GM12865 (cell line): ENCODE measurements at regions not wholly inside any gene's neighbourhood (a gene's known extent, or its start where the extent isn't known, plus 50 kb on each side); places are given as distances from the start of the nearest gene placed in this dataset.
A peak's percentile ranks its signal among the peaks of the same experiment; 100 is the strongest.

Experiments
- DNase-seq: peaks from one replicate; pipeline ENCODE4 v3.0.0; 2010; ENCODE audit warnings: low read depth
- H3K4me3 ChIP-seq: 2 replicates; pipeline ENCODE4 v1.5.1; 2011; ENCODE audit warnings: mild to moderate bottlenecking, low read depth, low read length, control low read depth
- CTCF ChIP-seq: IDR thresholded peaks from 2 replicates; pipeline ENCODE4 v1.5.1; 2011; ENCODE audit warnings: low read length, control low read depth, low read depth, inconsistent platforms; ENCODE audit not compliant: insufficient read depth; ENCODE audit errors: missing control alignments

DNA sequence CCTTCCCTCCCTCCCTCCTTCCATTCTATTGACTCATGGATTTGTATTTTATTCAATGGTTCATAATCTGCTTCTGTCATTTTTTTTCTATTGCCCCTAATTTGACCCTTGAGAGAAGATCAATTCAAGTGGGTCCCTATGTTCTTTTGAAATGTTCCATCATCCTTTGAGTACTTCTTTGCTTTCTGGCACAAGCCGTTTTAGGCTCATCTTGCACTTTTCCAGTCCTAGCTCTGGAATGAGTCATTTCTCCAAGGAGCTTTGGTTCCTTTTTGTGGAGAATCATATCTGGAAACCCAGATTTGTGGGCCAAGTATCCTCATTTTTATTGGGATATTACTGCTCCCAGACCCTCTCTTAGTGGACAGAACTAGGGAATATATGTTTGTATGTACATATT is 126.8 kb upstream of the PTPN3 start:
- no peak for TF ChIP-seq CTCF
- no peak overlapping the region for H3K4me3 ChIP-seq
- DNase-seq, result no peak

DNA sequence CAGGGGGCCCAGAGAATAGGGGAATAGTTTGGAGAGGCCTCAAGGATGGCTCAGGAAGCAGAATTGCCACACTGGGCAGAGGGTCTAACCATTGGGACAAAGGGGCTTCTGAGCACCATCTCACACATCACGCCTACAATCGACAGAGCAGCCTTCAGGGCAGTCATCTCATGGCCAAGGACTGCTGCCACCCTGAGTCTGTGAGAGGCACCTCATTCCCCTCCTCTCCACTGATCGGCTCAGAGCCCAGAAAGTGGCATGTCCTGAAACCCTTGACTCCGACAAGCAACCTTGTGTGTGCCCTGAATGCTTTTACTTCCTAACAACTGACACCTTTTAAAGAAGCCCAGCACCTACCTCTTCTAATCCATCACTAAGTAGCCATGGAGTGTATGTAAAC is 128.9 kb upstream of the PTPN3 start:
- no peak overlapping the region for H3K4me3 ChIP-seq
- DNase-seq, result no peak
- no peak for TF ChIP-seq CTCF

DNA sequence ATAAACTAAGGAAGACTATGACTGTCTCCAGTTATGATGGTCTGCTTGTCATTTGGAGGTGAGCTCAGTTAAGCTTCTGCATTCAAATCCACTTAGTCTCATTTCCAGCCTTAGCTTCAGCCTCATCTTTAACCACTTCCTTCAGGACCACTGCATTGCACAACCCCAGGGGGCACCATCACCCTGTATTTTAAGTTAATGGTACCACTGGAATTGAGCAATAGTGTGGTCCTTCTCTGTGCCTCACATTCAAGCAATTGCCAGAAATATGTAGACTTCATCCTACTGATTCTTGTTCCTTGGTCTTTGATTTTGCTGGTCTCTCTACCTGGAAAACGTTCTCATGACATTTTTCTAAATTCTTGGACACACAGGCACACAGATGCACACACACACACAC is 131.5 kb upstream of the PTPN3 start:
- DNase-seq, result no peak

DNA sequence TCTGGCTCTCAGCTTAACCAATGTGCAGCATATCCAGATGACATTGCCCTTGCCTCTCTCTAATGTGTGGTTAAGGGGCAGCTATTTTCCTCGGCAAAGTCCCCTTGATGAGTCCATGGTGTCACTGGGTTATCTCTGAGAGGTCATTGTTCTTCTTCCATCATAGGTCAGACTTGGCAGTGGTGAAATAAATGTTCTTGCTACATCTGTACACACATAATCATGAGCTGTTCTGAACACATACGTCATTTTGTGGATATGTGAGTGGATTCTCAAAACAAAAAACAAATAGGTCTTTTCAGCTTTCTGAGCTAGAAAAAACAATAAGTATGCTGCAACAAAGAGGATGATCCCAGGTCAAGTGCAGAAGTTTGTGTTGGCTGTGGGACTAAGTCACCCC is 134.7 kb upstream of the PTPN3 start:
- DNase-seq, result no peak
- TF ChIP-seq CTCF, result no peak

More for the DNA sequence above, 131.5 kb upstream of the PTPN3 start:
- no peak overlapping the region for H3K4me3 ChIP-seq
- TF ChIP-seq CTCF, result no peak

DNA sequence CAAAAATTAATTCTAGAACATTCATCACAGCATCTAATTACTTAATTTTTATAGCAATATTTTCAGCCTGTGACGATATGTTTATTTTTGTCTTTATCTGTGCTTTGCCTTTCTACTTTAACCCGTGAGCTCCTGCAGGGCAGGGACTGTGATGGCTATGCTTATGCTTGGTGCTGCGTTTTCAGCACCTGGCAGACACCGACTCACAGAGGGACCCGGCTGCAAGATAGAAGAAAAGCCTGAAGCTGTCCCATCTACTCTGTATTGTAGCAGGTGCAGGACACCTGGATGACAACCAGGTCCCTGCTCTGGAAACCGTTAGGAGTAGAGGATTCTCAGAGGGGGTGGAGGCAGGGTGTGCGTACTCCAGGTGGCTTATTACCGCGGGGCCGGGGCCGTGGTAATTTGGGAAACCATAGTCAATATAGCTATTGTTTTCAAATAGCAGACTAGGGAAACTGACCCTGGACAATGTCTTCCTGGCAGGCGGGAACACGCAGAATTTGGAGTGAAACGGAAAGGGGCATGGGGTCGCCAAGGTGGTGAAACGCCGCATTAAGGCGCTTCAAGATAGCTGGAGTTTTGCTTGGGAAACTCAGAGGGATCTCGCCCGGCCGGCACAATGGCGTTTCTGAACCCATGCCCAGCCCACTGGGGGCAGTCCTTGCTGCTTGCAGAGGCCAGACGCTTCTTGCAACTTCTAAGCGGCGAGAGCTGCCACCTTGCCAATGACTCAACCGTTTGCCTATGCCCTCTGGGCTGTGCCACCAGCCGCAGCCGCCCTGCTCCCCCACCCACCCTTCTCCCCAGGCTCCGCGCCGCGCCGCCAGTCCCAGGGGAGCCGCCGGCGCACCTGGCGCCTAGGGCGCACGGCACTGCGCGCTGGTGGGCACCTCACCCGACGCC is 140.1 kb upstream of the PALM2AKAP2 start:
- TF ChIP-seq CTCF, result no peak
- H3K4me3 ChIP-seq, result no peak overlapping the region
- DNase-seq, result no peak

More for the DNA sequence above, 134.7 kb upstream of the PTPN3 start:
- H3K4me3 ChIP-seq, result no peak overlapping the region

DNA sequence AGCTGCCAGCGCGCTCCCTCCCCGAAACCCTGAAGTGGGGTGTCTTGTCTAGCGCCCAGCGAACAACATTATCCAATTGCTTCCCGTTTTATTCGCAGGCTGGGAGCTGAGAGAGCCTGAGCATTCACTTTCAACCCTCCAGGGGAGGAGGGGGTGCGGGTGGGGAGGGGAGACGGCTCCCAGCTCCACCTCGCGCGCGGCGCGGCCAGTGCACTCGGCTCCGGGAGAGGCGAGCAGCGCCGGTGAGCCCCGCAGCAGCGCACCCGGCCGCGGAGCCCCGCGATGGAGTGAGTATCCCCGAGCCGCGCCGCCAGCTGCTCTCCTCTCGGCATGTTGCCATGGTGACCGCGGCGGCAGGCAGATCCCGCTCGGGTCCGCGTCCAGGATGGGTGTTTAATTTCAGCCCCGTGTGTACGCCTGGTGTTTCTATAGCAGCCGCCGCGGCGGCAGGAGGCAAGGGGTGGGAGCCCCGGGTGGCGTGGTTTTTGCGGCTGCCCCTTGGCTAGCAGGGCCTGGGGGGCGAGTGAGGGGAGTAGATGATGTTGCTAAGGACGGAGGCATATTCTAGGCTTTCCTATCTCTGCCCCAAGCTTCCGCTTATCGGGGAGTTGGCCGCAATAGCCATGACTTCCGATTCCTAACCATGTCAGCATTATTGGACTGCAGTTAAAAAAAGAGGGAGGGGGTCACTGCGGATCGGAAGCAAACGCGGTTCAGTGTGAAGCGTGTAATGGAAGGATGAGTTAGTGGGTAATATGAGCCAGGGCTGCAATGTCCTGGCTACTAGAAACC is 139.2 kb upstream of the PALM2AKAP2 start:
- DNase-seq, result peak; percentile 4
- no peak overlapping the region for H3K4me3 ChIP-seq
- TF ChIP-seq CTCF, result no peak
